ENCODE measurements at regions not wholly inside any gene's neighbourhood (a gene's known extent, or its start where the extent isn't known, plus 50 kb on each side); places are given as distances from the start of the nearest gene placed in this dataset.
"Not testable (repeated sequence)": the region's sequence is repeated elsewhere in the genome, so short reads cannot be mapped to it uniquely, and the experiment has no call there.

DNA sequence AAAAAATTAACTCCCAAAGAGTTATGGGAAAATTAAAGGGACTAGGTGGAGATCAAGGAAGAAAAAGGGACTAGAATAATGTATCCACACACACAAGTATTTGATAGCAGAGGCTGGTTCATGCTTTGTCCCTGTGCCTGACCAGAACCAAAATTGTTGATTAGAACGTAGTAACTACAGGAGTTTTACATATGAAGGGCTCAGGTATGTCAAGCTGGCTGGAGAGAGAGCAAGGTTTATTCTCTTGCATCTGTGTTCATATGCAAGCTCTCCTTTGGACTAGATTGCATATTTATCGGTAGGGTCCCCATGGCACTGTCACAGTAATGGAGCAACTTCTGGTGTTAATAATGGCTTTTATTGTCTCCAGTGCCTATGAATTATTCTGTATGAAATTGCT is 239.9 kb upstream of the TRPM3 start:
- no peak for DNase-seq

DNA sequence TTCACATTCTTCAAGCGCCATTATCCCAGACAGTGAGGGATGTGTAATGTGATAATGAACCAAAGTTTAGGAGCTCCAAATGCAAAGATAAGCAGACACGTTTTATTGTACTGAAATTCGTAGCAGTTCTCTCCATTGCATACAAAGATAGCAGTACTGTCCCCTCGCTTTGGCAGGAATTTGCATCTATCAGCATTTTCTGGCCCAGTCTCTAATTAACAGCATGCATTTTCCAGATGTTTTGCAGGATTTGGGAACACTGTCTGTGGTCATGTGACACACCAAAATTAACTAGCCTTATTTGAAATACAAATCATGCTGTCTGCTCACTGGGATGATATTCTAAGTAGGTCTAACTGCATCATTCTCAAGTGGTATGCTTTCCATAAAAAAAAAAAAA is 235.9 kb upstream of the TRPM3 start:
- DNase-seq, result no peak

DNA sequence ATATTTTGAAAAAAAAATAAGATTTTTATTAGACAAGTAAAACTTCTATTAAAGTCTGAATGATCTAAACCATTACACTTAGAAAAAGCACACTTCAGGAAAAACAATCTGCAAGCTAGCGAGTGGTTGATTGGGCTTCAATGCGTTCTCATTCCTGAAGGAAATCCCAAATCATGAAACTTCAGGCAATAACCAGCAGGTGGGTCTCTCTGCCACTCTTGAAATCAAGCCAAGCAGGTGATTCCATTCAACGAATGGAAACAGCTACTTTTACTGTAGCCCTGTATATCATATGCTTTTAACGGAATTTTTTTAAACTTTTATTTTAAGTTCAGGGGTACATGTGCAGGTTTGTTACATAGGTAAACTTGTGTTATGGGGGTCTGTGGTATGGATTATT is 234.5 kb upstream of the TRPM3 start:
- DNase-seq, result no peak

DNA sequence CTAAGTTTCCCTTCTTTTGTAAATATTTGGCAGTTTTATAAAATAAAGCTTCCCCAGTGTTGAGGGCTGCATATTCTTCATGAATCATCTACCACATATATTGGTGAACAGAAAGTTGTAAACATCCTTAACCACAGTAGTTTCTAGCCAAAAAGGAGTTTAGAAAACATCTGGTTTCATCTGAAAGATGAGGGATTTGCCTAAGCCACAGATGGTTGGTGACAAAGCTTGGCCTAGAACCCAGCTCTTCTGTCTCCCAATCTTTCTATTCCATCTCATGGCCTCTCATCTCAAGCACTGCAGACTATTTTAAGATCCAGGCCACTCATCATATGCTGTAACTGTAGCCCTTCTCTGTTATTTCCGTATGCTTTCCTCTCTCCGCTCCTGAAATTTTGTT is 232.3 kb upstream of the TRPM3 start:
- DNase-seq, result no peak

DNA sequence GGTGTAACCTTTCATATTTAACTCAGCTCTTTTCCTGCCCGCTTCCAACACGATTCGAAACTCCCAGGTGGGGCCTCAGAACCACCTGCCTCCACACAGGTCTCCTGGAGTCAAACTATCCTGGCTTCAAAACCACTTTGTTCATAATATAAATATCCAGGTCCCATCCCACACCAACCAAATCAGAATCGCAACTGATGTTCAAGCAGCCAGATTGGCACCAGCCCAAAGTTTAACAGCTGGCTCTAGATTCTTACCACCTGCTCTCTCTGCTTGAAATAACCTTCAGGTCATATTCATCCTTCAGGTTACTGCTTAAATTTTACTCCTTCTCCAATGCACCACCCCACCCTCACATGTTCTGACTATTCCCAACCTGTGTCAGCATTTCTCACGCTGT is 231.4 kb upstream of the TRPM3 start:
- DNase-seq, result no peak

DNA sequence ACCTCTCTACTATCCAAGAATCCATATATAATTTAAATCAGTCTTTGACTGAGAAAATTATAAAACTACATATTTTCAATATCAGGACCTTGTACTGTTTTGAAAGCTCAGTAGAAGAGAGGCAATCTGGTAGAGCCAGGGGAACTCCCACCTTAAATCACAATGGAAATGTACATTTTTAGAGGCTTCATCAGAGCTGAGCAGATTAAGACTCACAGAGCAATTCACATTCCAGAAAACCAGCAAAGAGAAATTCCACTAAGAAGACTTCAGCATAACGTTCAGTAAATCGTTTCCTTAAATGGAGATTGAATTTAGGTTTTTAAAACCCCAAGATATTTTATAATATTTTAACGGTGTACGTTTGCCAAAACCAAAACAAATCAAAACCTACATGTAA is 227.8 kb upstream of the TRPM3 start:
- no peak for DNase-seq

DNA sequence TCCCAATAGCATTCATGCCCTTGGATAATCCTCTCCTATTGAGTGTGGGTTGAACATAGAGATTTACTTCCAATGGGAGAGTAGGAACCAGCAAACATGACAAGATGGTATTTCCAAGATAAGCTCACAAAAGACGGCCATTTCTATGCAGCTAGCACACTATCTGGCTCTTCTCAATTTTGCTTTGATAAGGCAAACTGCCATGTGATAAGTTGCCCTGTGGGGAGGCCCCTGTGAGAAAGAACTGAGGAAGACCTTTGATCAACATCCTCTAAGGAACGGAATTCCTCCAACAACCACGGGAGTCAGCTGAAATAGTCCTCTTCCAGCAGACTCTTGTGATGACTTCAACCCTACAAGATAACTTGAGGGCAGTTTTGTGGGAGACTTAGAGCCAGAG is 211.9 kb upstream of the TRPM3 start:
- DNase-seq, result no peak

DNA sequence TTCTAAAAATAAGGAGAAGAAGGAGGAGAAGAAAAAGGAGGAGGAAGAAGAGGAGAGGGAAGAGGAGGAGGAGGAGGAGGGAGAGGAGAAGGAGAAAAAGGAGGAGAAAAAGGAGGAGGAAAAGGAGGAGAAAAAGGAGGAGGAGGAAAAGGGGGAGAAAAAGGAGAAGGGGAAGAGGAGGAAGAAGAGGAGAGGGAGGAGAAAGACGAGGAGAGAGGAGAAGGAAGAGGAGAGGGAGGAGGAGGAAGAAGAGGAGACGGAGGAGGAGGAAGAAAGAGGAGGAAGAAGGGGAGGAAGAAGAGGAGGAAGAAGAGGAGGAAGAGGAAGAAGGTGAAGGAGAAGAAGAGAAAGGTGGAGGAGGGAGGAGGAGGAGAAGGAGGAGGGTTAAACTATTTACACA is 210.2 kb upstream of the TRPM3 start:
- no peak for DNase-seq

DNA sequence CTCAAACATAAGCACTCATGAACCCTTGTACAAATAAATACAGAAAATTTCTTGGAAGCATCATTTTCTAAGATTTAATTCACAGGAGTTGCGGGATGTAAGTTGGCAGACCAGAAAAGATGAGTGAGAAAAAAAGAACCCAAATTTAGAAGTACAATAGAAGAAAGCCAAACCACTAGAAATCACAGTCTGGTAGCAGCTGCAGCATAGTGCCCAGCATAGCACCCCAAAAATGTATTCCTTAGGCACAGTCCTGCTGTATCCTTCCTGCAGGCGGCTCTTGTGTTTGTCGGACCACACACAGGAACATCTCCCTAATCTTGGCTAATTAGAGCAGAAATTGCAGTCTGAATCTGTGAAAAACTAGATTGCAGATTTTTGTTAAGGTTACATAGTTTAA is 208.5 kb upstream of the TRPM3 start:
- DNase-seq, result no peak

DNA sequence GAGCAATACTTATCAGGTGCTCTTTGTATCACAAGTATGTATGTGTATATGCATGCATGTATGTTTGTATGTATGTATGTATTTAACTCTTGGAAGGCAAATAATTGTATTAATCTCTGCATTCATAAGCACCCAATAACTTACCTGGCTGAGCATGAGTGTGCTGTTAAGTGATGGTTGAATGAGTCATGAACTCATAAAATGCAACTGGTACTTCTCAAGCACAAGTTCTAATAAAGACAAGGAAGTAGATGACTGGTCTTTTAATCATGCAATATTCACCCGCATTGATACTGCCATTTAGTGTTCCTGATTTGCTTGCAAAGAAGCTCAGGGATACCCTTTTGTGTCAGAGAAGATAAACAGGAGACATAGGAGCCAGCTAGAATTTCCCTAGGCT is 204.9 kb upstream of the TRPM3 start:
- no peak for DNase-seq

DNA sequence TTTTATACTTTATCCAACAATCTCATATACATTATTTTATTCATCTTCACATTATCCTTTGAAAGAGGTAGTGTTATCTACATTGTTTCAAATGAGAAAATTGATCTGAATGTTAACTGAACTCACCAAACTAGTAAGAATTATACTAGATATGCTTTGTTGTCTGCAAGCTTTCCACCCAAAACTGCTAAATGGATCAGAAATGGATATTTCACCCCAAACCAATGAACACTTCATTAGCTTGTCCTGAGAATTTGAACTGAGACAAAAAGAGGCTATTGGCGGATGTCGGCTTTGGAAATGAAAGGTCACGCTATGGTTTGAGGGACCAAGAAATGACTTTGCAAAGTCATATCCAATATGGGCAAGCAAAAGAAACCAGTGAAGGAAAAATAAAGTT is 201.9 kb upstream of the TRPM3 start:
- no peak for DNase-seq

DNA sequence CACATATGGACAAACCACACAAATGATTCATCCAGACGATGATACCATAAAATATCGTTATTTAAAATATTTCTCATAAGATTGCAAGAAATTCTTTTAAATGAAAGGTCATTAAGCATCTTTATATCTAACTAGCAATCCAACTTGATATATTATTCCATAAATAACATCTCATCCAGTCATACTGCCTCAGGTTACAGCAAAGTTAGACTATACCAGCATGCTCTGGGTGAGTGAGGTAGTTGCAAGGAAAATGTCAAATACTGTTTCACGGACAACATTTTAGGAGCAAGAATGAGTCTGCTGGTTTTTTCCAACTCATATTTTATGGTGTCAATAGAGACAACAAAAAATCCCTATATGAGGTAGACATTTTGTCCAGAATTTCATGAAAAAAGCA is 200.9 kb upstream of the TRPM3 start:
- DNase-seq, result no peak

DNA sequence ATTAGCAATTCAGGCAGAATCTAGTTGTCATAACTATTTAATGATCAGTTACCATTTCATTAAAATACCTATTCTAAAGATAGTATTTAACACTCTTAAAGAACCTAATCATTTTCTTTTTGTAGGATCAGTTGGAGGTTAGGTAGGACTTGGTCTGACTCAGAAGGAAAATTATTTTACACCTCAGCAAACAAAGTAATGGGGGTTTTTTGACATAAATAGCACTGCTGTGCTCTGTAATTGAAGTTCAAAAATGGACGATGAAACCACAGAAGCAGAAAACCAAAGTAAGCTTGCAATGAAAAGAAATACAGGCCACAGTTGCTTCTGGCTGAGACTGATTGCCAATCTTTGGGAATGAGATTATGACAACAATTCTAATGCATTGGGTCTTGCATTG is 187.0 kb upstream of the TRPM3 start:
- DNase-seq, result no peak

DNA sequence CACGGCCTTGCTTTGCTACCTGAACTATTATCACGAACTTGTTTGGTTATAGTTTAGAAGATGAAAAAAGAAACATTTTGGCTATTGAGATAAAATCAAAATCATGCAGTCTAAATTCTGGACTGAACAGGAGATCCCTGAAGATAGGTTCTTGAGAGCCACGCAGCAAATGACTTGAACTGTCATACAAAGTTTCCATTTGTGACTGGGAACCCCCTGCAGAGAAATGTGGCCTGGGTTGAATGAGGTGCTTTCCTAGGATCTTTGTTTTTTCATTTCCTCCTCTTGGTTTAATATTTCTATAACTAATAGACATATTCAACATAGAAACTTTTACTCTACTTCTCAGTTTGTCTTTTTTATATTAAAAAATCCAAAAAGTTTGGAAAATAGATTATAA is 184.7 kb upstream of the TRPM3 start:
- DNase-seq, result no peak

DNA sequence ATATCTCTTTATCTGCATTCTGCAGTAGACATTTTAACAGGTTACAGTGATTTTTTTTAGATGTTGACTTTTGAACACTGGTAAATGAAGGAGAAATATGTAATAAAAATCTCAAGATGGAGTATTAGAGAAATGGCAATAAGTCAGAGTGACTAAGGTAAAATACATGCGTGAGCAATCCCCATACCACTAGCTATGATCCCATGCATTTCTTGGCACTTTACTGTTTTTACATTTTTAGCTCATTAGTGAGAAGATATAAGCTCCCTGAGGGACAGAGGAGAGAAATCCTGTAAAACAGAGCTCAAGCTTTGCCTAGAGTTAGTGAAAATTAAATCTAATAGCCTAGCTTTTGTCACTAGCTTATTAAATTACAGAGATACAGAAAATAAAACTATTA is 181.9 kb upstream of the TRPM3 start:
- DNase-seq, result no peak

DNA sequence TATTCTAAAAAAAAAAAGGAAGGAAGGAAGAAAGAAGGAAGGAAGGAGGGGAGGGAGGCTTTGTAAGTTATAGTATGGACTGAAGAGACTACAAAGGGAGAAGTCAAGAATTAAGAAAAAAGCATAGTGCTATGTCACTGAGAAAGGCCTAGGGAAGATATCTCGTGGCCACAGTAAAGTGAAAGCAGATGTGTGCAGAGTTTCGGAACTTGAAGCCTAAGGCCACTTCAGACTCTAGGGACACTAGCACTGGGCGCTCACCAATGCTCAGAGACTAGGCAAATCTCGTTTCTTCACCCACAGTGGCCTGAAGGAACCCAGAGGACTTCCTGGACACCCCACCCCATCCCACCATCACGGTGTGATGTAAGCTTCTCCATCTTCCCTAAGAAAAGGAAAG is 181.4 kb upstream of the TRPM3 start:
- DNase-seq, result no peak

DNA sequence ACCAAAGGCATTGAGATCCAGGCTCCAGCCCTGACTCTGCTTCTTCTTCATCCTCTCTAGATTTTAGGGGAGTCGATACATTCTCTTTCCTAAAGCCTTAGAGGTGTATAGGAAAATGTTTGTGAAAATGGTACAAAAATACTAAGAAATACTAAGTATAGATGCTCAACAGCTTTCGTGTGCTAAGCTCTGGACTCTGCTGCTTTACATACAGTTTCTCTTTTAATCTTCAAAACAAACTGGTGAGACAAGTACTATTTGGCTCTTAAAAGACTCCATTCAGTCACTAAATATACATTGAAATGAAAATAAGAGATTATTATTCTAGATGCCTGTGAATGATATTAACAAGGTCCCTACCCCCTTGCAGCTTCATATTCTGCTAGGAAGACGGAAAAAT is 174.5 kb upstream of the TRPM3 start:
- DNase-seq, result no peak

DNA sequence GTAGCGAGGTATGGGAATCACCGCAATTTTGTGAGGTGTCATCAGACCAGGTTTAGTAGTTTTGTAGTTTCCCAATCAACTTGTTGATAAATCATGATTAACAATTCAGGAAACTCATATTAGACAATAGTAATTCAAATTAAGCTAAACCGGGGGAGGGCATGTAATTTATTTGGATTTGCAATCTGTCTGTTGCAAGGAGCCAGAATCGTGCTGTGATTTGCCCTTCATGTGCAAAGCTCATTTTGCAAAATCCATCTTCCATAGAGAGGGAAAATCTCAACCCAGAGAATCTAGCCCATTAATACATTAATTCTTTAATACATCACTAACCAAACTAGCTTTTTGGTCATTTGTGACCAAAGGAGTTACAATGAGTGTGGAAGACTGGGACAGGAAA is 164.7 kb upstream of the TRPM3 start:
- no peak for DNase-seq

DNA sequence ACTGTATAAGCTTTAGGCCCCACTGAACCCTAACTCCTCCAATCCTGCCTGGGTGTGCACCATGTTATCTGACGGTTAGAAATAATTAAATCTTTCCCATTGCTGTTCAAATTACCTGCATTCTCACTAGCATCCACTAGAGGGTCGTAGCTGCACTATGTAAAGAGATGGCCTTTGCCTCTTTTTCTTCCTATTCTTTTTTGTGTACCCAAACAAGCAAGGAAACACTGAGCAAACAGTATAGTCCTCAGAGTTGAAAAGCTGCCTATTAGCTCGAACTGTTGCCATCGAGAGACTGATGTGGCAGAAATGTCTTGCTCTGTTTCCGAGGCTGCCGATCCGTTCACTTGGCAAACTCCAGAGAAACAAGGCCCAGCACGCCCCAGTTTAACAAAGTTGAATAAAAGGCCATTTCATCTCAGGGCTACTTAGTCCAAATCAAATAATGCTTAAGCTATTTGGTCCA is 163.8 kb upstream of the TRPM3 start:
- no peak for DNase-seq

DNA sequence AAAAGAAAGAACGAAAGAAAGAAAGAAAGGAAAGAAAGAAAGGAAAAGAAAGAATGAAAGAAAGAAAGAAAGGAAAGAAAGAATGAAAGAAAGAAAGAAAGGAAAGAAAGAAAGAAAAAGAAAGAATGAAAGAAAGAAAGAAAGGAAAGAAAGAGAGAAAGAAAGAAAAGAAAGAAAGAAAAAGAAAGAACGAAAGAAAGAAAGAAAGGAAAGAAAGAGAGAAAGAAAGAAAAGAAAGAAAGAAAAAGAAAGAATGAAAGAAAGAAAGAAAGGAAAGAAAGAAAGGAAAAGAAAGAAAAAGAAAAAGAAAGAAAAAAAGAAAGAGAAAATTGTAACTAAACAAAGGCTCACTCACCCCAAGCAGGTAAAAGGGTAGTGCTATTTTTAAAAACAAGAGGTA is 160.7 kb upstream of the TRPM3 start:
- DNase-seq, result not testable (repeated sequence)

DNA sequence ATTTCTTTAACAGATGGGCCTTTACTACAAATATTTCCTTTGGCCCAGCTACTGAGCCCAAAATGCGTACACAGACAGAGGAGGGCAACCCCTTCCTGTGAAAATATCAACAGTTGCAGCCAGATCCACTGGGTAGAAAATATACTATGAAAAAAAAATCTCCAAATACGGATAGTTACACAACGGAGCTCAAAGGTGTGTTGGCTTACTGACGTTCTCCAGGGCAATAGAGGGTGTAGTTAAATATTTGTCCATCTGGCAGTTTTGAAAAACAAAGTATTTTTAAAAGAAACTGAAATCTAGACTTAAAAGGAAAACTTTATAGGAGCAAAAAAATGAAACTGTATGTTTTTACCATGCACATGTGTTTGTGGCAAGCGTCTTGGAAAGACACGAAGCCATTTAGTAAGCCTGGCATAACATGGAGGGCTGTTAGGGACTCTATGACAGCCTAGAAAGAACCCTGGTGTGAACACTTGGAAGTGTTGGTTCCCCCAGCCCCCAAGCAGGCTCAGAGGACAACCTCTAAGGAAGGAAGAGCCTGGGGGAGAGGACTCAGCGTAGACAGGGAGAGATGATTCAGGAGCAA is 157.8 kb upstream of the TRPM3 start:
- DNase-seq, result no peak

DNA sequence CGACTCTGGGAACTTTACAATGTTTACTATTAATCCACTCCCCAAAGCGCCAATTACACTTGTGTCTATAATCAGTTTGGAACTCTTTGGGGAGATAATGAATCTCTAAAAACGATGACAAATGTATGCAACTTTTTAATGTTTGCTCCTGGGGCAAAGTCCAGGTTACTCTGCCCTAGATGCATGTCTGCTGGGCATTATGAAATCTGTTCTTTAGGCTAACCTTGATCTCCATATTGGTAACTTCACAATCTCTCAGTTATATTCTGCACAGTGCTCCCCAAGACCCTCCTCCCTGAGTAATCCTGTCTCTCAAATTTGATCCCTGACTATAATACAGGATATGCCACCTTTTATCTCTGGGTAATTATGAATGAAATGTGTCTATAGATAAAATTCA is 152.2 kb upstream of the TRPM3 start:
- no peak for DNase-seq

DNA sequence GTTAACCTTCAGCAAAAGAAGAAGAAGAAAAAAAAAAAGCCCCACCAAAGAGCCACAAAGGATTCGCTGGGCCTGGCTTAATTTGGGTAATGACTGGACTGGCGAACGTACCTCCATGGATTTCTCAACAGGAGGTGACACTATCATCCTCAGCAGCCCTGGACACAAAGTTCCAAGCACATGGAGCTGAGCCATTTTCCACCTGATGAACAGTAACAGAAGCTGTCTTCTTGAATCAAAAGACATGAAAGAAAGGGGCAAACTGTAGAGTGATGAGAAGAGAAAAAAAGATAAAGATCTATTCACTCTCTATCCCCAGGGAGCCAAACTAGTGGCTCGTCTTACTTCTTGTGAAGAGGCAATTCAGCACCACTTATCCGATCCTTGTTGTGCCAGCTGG is 150.2 kb upstream of the TRPM3 start:
- no peak for DNase-seq

DNA sequence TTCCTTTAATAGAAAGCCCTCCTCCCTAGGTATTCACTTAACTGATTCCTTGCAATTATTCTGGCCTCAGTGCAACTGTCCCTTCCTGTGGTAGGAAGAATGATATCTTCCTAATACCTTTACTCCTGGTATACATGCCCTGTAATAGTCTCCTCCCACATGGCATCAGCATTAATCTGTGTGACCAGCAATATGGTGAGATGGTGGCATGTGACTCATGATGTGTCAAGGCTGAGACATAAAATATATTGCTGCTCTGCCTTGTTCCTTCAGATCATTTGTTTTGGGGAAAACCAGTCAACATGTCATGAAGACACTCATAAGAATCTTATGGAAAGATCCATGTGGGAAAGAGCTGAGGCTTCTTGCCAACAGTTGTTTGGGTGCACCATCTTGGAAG is 149.1 kb upstream of the TRPM3 start:
- no peak for DNase-seq

DNA sequence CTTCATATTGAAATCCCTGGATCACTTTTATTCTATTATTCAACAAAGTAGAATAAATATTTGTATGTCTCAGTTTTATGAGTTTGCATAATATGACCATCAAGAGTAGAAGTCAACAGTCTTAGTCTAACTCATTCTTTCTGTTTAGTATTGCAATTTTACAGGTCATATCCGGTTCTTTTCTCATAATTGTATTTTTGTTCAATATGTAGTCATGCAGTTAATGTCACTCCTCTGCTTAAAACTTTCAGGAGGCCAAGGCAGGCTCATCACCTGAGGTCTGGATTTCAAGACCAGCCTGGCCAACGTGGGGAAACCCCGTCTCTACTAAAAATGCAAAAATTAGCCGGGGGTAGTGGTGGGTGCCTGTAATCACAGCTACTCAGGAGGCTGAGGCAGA is 148.4 kb upstream of the TRPM3 start:
- DNase-seq, result no peak

Data from activated CD8-positive, alpha-beta memory T cell treated with anti-CD3 and anti-CD28 coated beads for 24 hours (primary cell).